NT2/D1 (cell line): ENCODE measurements at regions not wholly inside any gene's neighbourhood (a gene's known extent, or its start where the extent isn't known, plus 50 kb on each side); places are given as distances from the start of the nearest gene placed in this dataset.

Experiments used
- SUZ12 ChIP-seq: IDR thresholded peaks from 2 replicates; pipeline ENCODE4 v1.6.1; 2011; ENCODE audit not compliant: insufficient read length, insufficient read depth; ENCODE audit errors: extremely low read depth
- YY1 ChIP-seq: IDR thresholded peaks from 2 replicates; pipeline ENCODE4 v1.6.1; 2011; ENCODE audit not compliant: insufficient read length, insufficient read depth
- ZNF274 ChIP-seq: IDR thresholded peaks from 2 replicates; pipeline ENCODE4 v1.6.1; 2011; ENCODE audit warnings: mild to moderate bottlenecking, low read depth, low read length

DNA sequence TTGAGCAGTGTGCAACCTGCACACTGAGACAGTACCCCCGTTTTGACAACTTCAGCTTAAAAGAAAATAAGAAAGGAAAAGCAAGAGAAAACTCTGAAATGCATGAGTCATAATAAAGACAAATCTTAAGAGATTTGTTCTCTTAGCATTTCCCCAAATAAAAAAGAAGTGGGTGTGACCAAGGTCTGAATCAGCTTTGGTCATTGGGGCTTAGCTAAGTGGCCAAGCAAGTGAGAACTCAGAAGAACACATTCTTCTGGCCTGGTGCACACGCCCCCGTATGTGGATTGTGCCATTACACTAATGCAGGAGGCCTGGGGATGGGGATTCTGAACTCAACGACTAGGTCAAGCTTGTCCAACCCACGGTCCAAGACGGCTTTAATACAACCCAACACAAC is 56.9 kb upstream of the PDZRN3 start:
- TF ChIP-seq ZNF274 (no peak), YY1 (no peak), SUZ12 (no peak)
